ENCODE measurements at regions not wholly inside any gene's neighbourhood (a gene's known extent, or its start where the extent isn't known, plus 50 kb on each side); places are given as distances from the start of the nearest gene placed in this dataset.

- H3K4me2 ChIP-seq (ENCODE audit: insufficient read depth in 1 of 2, low read depth in 2 of 2, low read length in 2 of 2), result no peak overlapping the region
- no peak overlapping the region for H4K5ac ChIP-seq (ENCODE audit: insufficient read length, low read depth, low read length)
- no peaks in the 10 kb centered on the region for H3K79me2 ChIP-seq (ENCODE audit: control insufficient read depth in 1 of 2, insufficient read depth in 2 of 2, low read length in 2 of 2)
- H4K91ac ChIP-seq (replicated peaks; ENCODE audit: insufficient read length, low read length), result no peak overlapping the region
- no peak overlapping the region for H3K14ac ChIP-seq (ENCODE audit: insufficient read length)
- no peak overlapping the region for H2BK15ac ChIP-seq (ENCODE audit: low read length)
- H3K9me3 ChIP-seq (ENCODE audit: insufficient read depth in 2 of 2, low read depth in 1 of 2, low read length in 1 of 2), result no peaks in the 10 kb centered on the region
- no peak overlapping the region for H2AFZ ChIP-seq (ENCODE audit: low read length)
- H3K23me2 ChIP-seq (ENCODE audit: low read depth, low read length), result no peaks in the 10 kb centered on the region
- H3K27ac ChIP-seq (ENCODE audit: low read depth, low read length), result no peak overlapping the region
- no peaks in the 10 kb centered on the region for H3K79me1 ChIP-seq (ENCODE audit: low read depth, low read length)
- TF ChIP-seq TAF1 (IDR thresholded peaks at IDR 0.05; ENCODE audit: low read depth, low read length) (no peak), KDM1A (IDR thresholded peaks at IDR 0.05; ENCODE audit: borderline replicate concordance, low read length) (no peak), NANOG (IDR thresholded peaks at IDR 0.05; ENCODE audit: insufficient read depth, low read depth, low read length, poor library complexity, severe bottlenecking) (no peak), HDAC2 (IDR thresholded peaks at IDR 0.05; ENCODE audit: borderline replicate concordance in 1 of 2, low read depth in 2 of 2, low read length in 2 of 2) (no peak)
- DNase-seq (ENCODE audit: low read depth in 1 of 2, low spot score in 2 of 2) (no peak), FAIRE-seq (no peak)
- H4K20me1 ChIP-seq (replicated peaks in 1 of 2; ENCODE audit: control insufficient read depth in 1 of 2, insufficient read depth in 2 of 2, low read length in 2 of 2), result no peaks in the 10 kb centered on the region
- H4K8ac ChIP-seq (ENCODE audit: extremely low read depth, insufficient read depth, low read length), result no peak overlapping the region
- peaks cover 0 to 3% (median under 1%) of the 10 kb centered on the region in 4 experiments; a peak in 3 of 7 replicates for H3K4me1 ChIP-seq (replicated peaks in 1 of 4; ENCODE audit: control insufficient read depth in 3 of 4, insufficient read depth in 4 of 4, low read length in 3 of 4)
- H2BK120ac ChIP-seq (replicated peaks; ENCODE audit: low read depth, low read length), result no peak overlapping the region
- no peaks in the 10 kb centered on the region for H3K36me3 ChIP-seq (ENCODE audit: control insufficient read depth in 2 of 4, insufficient read depth in 4 of 4, low read length in 3 of 4)
- no peak overlapping the region for H2BK20ac ChIP-seq (ENCODE audit: low read length)
- H3K4me3 ChIP-seq (ENCODE audit: extremely low read depth in 1 of 4, insufficient read depth in 2 of 4, low read depth in 3 of 4, low read length in 4 of 4), result no peak overlapping the region
- no peak overlapping the region for H2AK5ac ChIP-seq (ENCODE audit: low read depth, low read length)
- no peak overlapping the region for H3K18ac ChIP-seq (ENCODE audit: extremely low read depth, low read length)
- WGBS, 2 experiments (ENCODE audit: extremely low coverage in 1 of 2, insufficient coverage in 1 of 2, insufficient read length in 1 of 2, insufficient replicate concordance in 2 of 2, low coverage in 1 of 2, low lambda C conversion rate in 2 of 2, missing lambda C conversion rate in 1 of 2), result 90% methylated on average over 3 of the region's 3 CpGs; no CpG with 5 or more reads in 1 of the 2 experiments
- H2BK5ac ChIP-seq (ENCODE audit: low read depth, low read length), result no peak overlapping the region
- H3K9ac ChIP-seq (replicated peaks in 1 of 4; ENCODE audit: extremely low read depth in 1 of 4, low read depth in 3 of 4, low read length in 3 of 4), result no peak overlapping the region
- CTCF ChIA-PET (ENCODE audit: partially characterized antibody), result interaction anchor here (0.9 to 2.0 kb wide), 8 partner anchors 8 to 139 kb away, joined by 3 to 8 read pairs (median 4); no protein-coding TSS in a partner anchor
- H3K56ac ChIP-seq (replicated peaks; ENCODE audit: insufficient read length, low read depth, low read length), result no peak overlapping the region
- POLR2A ChIA-PET (ENCODE audit: partially characterized antibody), result no interaction called here
- H3K27me3 ChIP-seq (replicated peaks in 1 of 4; ENCODE audit: control insufficient read depth in 3 of 4, extremely low read depth in 1 of 4, insufficient read depth in 3 of 4, low read length in 3 of 4), result no peaks in the 10 kb centered on the region; a peak in 3 of 7 replicates
- no peak overlapping the region for H3K23ac ChIP-seq (ENCODE audit: insufficient read length)
- H3K4ac ChIP-seq (replicated peaks; ENCODE audit: insufficient read length, low read depth, low read length), result no peak overlapping the region
- no peak overlapping the region; the same call in 1 of the 2 replicates for H2BK12ac ChIP-seq (ENCODE audit: low read depth, low read length)
Measured at GRCh38 chr7:67486401-67486800, 489.8 kb downstream of the TYW1 start.

Data from H1 (cell line).